ENCODE measurements at regions not wholly inside any gene's neighbourhood (a gene's known extent, or its start where the extent isn't known, plus 50 kb on each side); places are given as distances from the start of the nearest gene placed in this dataset.
"Not testable (repeated sequence)": the region's sequence is repeated elsewhere in the genome, so short reads cannot be mapped to it uniquely, and the experiment has no call there.

GRCh38 chr4:38469410-38469809 is 194.6 kb upstream of the KLF3 start:
- DNase-seq: no peak
- in situ Hi-C loops (cut with MboI; ENCODE audit: low pct_unique_long_range_greater_than_20kb, low sequenced_read_pairs): no loop called here

- in situ Hi-C loops (cut with MboI; ENCODE audit: low pct_unique_long_range_greater_than_20kb, low sequenced_read_pairs): no loop called here
- DNase-seq: no peak
These were observed 193.2 kb upstream of the KLF3 start for GRCh38 chr4:38470735-38471262.

- in situ Hi-C loops (cut with MboI; ENCODE audit: low pct_unique_long_range_greater_than_20kb, low sequenced_read_pairs): no loop called here
- DNase-seq: no peak
These were observed 181.3 kb upstream of the KLF3 start for GRCh38 chr4:38482696-38483095.

GRCh38 chr4:38483628-38484027 is 180.4 kb upstream of the KLF3 start:
- in situ Hi-C loops (cut with MboI; ENCODE audit: low pct_unique_long_range_greater_than_20kb, low sequenced_read_pairs): not testable (repeated sequence)

GRCh38 chr4:38489011-38489861 is 174.8 kb upstream of the KLF3 start:
- in situ Hi-C loops (cut with MboI; ENCODE audit: low pct_unique_long_range_greater_than_20kb, low sequenced_read_pairs): no loop called here
- no peak for DNase-seq

More at GRCh38 chr4:38483628-38484027, 180.4 kb upstream of the KLF3 start:
- not testable (repeated sequence) for DNase-seq

- no peak for DNase-seq
- in situ Hi-C loops (cut with MboI; ENCODE audit: low pct_unique_long_range_greater_than_20kb, low sequenced_read_pairs): no loop called here
These were observed 173.9 kb upstream of the KLF3 start for GRCh38 chr4:38489924-38490639.

GRCh38 chr4:38490753-38491446 is 173.1 kb upstream of the KLF3 start:
- no peak for DNase-seq
- in situ Hi-C loops (cut with MboI; ENCODE audit: low pct_unique_long_range_greater_than_20kb, low sequenced_read_pairs): no loop called here

- in situ Hi-C loops (cut with MboI; ENCODE audit: low pct_unique_long_range_greater_than_20kb, low sequenced_read_pairs): no loop called here
- DNase-seq: peak; percentile 7
These were observed 172.0 kb upstream of the KLF3 start for GRCh38 chr4:38491854-38492478.

- no peak for DNase-seq
These were observed 170.9 kb upstream of the KLF3 start for GRCh38 chr4:38493066-38493465.

GRCh38 chr4:38495446-38495845 is 168.6 kb upstream of the KLF3 start:
- DNase-seq: no peak
- in situ Hi-C loops (cut with MboI; ENCODE audit: low pct_unique_long_range_greater_than_20kb, low sequenced_read_pairs): no loop called here

More at GRCh38 chr4:38493066-38493465, 170.9 kb upstream of the KLF3 start:
- in situ Hi-C loops (cut with MboI; ENCODE audit: low pct_unique_long_range_greater_than_20kb, low sequenced_read_pairs): no loop called here

- in situ Hi-C loops (cut with MboI; ENCODE audit: low pct_unique_long_range_greater_than_20kb, low sequenced_read_pairs): no loop called here
- DNase-seq: no peak
These were observed 166.9 kb upstream of the KLF3 start for GRCh38 chr4:38497121-38497520.

- in situ Hi-C loops (cut with MboI; ENCODE audit: low pct_unique_long_range_greater_than_20kb, low sequenced_read_pairs): no loop called here
- DNase-seq: no peak
These were observed 164.9 kb upstream of the KLF3 start for GRCh38 chr4:38499101-38499500.

- DNase-seq: no peak
- in situ Hi-C loops (cut with MboI; ENCODE audit: low pct_unique_long_range_greater_than_20kb, low sequenced_read_pairs): no loop called here
These were observed 163.6 kb upstream of the KLF3 start for GRCh38 chr4:38500433-38500832.

GRCh38 chr4:38501698-38502097 is 162.3 kb upstream of the KLF3 start:
- no peak for DNase-seq
- in situ Hi-C loops (cut with MboI; ENCODE audit: low pct_unique_long_range_greater_than_20kb, low sequenced_read_pairs): no loop called here

- DNase-seq: no peak
- in situ Hi-C loops (cut with MboI; ENCODE audit: low pct_unique_long_range_greater_than_20kb, low sequenced_read_pairs): no loop called here
These were observed 160.2 kb upstream of the KLF3 start for GRCh38 chr4:38503689-38504395.

- DNase-seq: no peak
- in situ Hi-C loops (cut with MboI; ENCODE audit: low pct_unique_long_range_greater_than_20kb, low sequenced_read_pairs): no loop called here
These were observed 159.6 kb upstream of the KLF3 start for GRCh38 chr4:38504396-38504715.

- no peak for DNase-seq
- in situ Hi-C loops (cut with MboI; ENCODE audit: low pct_unique_long_range_greater_than_20kb, low sequenced_read_pairs): no loop called here
These were observed 154.4 kb upstream of the KLF3 start for GRCh38 chr4:38509551-38509950.

GRCh38 chr4:38510201-38510600 is 153.8 kb upstream of the KLF3 start:
- in situ Hi-C loops (cut with MboI; ENCODE audit: low pct_unique_long_range_greater_than_20kb, low sequenced_read_pairs): no loop called here
- no peak for DNase-seq

- in situ Hi-C loops (cut with MboI; ENCODE audit: low pct_unique_long_range_greater_than_20kb, low sequenced_read_pairs): no loop called here
- no peak for DNase-seq
These were observed 152.3 kb upstream of the KLF3 start for GRCh38 chr4:38511702-38512101.

Measured in KBM-7 (cell line).